ENCODE measurements at regions not wholly inside any gene's neighbourhood (a gene's known extent, or its start where the extent isn't known, plus 50 kb on each side); places are given as distances from the start of the nearest gene placed in this dataset.
"Not testable (repeated sequence)": the region's sequence is repeated elsewhere in the genome, so short reads cannot be mapped to it uniquely, and the experiment has no call there.

DNA sequence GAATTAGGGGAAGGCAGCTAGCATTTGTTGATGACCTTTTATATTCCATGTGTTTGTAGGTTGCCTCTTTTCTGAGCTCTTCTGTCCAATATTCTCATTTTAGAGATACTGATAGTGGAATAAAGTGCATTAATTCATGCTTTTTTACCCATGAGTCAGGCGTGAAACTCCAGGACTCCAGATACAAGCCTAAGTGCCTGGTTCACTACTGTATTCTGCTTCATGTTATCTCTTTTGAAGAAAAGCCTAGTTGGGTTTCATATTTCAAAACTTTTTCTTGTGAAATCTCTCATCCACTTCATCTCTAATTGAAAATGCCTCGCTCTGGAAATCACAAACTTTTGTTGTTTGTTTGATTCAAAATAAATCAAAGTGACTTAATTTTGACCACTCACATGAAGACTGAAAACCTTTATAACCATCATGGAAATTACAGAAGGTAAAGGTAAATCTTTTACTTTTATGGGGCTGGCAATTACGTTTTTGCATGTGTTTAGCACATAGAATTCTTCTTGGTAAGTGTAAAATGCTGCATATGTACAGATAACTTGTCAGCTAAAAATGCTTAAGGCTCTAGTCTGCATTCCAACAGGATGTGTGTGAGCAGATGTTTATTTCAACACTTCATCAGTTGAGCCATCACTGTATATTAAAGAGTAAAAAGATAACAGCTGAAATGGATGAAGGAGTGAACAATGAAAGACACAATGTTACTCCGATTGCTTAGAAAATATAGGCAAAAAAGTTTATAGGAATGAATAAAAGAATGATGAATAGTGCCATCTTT is 961.8 kb upstream of the CELF2 start:
- Histone ChIP-seq H2AFZ (replicated peaks) (no peak overlapping the region), H3F3A (ENCODE audit: low read depth) (no peaks in the 10 kb centered on the region), H3K9ac (no peak overlapping the region), H3K4me1 (no peaks in the 10 kb centered on the region), H3K9me3 (ENCODE audit: low read depth) (no peaks in the 10 kb centered on the region), H3K4me3 (no peak overlapping the region), H3K36me3 (no peaks in the 10 kb centered on the region), H4K20me1 (ENCODE audit: low read depth) (no peaks in the 10 kb centered on the region), H3K79me2 (ENCODE audit: low read depth) (no peaks in the 10 kb centered on the region), H3K27me3 (no peaks in the 10 kb centered on the region), H3K4me2 (no peak overlapping the region), H3K27ac (no peak overlapping the region)
- H3K27ac Mint-ChIP-seq = no peak overlapping the region
- H3K9me3 Mint-ChIP-seq = no peaks in the 10 kb centered on the region
- no peak overlapping the region for H3K4me3 Mint-ChIP-seq
- DNase-seq (ENCODE audit: low spot score) = no peak
- no peaks in the 10 kb centered on the region for H3K27me3 Mint-ChIP-seq (ENCODE audit: insufficient read depth, low read depth)
- no peaks in the 10 kb centered on the region for H3K4me1 Mint-ChIP-seq
- H3K36me3 Mint-ChIP-seq = no peaks in the 10 kb centered on the region
- TF ChIP-seq EZH2phosphoT487 (IDR thresholded peaks at IDR 0.05) (no peak), EZH2 (IDR thresholded peaks at IDR 0.05) (no peak)
- TF ChIP-seq, protein P1, sequence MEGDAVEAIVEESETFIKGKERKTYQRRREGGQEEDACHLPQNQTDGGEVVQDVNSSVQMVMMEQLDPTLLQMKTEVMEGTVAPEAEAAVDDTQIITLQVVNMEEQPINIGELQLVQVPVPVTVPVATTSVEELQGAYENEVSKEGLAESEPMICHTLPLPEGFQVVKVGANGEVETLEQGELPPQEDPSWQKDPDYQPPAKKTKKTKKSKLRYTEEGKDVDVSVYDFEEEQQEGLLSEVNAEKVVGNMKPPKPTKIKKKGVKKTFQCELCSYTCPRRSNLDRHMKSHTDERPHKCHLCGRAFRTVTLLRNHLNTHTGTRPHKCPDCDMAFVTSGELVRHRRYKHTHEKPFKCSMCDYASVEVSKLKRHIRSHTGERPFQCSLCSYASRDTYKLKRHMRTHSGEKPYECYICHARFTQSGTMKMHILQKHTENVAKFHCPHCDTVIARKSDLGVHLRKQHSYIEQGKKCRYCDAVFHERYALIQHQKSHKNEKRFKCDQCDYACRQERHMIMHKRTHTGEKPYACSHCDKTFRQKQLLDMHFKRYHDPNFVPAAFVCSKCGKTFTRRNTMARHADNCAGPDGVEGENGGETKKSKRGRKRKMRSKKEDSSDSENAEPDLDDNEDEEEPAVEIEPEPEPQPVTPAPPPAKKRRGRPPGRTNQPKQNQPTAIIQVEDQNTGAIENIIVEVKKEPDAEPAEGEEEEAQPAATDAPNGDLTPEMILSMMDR (IDR thresholded peaks at IDR 0.05) = no peak

GRCh38 chr10:10056961-10057360 is 960.7 kb upstream of the CELF2 start:
- Histone ChIP-seq H3K9me3 (ENCODE audit: low read depth) (no peaks in the 10 kb centered on the region), H3K4me3 (no peak overlapping the region), H2AFZ (replicated peaks) (no peak overlapping the region), H3K27me3 (no peaks in the 10 kb centered on the region), H3F3A (ENCODE audit: low read depth) (no peaks in the 10 kb centered on the region), H3K27ac (no peak overlapping the region), H3K9ac (no peak overlapping the region), H3K36me3 (no peaks in the 10 kb centered on the region), H4K20me1 (ENCODE audit: low read depth) (no peaks in the 10 kb centered on the region), H3K79me2 (ENCODE audit: low read depth) (no peaks in the 10 kb centered on the region), H3K4me1 (no peaks in the 10 kb centered on the region), H3K4me2 (no peak overlapping the region)
- Mint-ChIP-seq H3K9me3 (no peaks in the 10 kb centered on the region), H3K36me3 (no peaks in the 10 kb centered on the region), H3K27ac (no peak overlapping the region), H3K4me1 (no peaks in the 10 kb centered on the region), H3K4me3 (no peak overlapping the region), H3K27me3 (ENCODE audit: insufficient read depth, low read depth) (no peaks in the 10 kb centered on the region)
- no peak for TF ChIP-seq EZH2phosphoT487 (IDR thresholded peaks at IDR 0.05)
- TF ChIP-seq, protein P1 (IDR thresholded peaks at IDR 0.05) = peak; percentile 15
- DNase-seq (ENCODE audit: low spot score) = peak; percentile 8

DNA sequence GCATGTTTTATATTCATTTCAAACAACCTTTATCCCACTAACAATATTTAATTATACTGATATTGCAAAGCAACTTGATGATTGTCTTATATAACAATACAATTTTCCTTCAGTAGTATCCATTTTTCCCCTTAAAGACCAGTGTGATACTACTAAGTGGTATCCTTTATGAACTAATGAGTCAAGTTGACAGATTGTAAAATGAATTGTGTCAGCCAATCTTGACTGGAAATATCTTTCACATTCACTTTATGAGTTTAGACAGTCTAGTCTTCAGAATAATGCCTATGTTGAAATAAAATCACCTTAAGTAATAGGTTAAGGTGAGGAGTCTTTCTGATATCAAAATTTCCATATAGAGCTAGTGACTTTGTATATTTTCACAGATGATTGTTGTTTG is 950.0 kb upstream of the CELF2 start:
- TF ChIP-seq EZH2 (IDR thresholded peaks at IDR 0.05) = no peak
- TF ChIP-seq, protein P1 (IDR thresholded peaks at IDR 0.05) = no peak
- no peak for TF ChIP-seq EZH2phosphoT487 (IDR thresholded peaks at IDR 0.05)
- no peaks in the 10 kb centered on the region for H3K36me3 Mint-ChIP-seq
- H3K9me3 Mint-ChIP-seq = no peaks in the 10 kb centered on the region
- H3K36me3 ChIP-seq = no peaks in the 10 kb centered on the region
- H3K9ac ChIP-seq = no peak overlapping the region
- H2AFZ ChIP-seq (replicated peaks) = no peak overlapping the region
- H3K4me3 Mint-ChIP-seq = no peak overlapping the region
- H4K20me1 ChIP-seq (ENCODE audit: low read depth) = no peaks in the 10 kb centered on the region
- H3F3A ChIP-seq (ENCODE audit: low read depth) = no peaks in the 10 kb centered on the region
- H3K27me3 ChIP-seq = no peaks in the 10 kb centered on the region
- no peaks in the 10 kb centered on the region for H3K4me1 ChIP-seq
- no peak for DNase-seq (ENCODE audit: low spot score)
- H3K27ac ChIP-seq = no peak overlapping the region
- no peaks in the 10 kb centered on the region for H3K9me3 ChIP-seq (ENCODE audit: low read depth)
- no peaks in the 10 kb centered on the region for H3K79me2 ChIP-seq (ENCODE audit: low read depth)
- no peak overlapping the region for H3K4me3 ChIP-seq
- H3K4me2 ChIP-seq = no peak overlapping the region
- H3K27me3 Mint-ChIP-seq (ENCODE audit: insufficient read depth, low read depth) = no peaks in the 10 kb centered on the region
- H3K27ac Mint-ChIP-seq = no peak overlapping the region
- no peaks in the 10 kb centered on the region for H3K4me1 Mint-ChIP-seq

- not testable (repeated sequence) for H3K27ac Mint-ChIP-seq; H3K4me1 Mint-ChIP-seq; H3K27ac ChIP-seq; H3K4me1 ChIP-seq; H3K4me3 ChIP-seq; H3K9me3 ChIP-seq (ENCODE audit: low read depth); H3K79me2 ChIP-seq (ENCODE audit: low read depth); H2AFZ ChIP-seq (replicated peaks); H4K20me1 ChIP-seq (ENCODE audit: low read depth); DNase-seq (ENCODE audit: low spot score); H3F3A ChIP-seq (ENCODE audit: low read depth); H3K27me3 ChIP-seq; H3K9ac ChIP-seq; H3K4me3 Mint-ChIP-seq; H3K4me2 ChIP-seq; H3K36me3 ChIP-seq; H3K27me3 Mint-ChIP-seq (ENCODE audit: insufficient read depth, low read depth); H3K36me3 Mint-ChIP-seq
- peaks cover 10% of the 10 kb centered on the region for H3K9me3 Mint-ChIP-seq
Measured at GRCh38 chr10:10074847-10075246, 942.8 kb upstream of the CELF2 start.

Measured in neural progenitor cell (in vitro differentiated cells).